Liver (tissue), 8 donors: ENCODE measurements at regions not wholly inside any gene's neighbourhood (a gene's known extent, or its start where the extent isn't known, plus 50 kb on each side); places are given as distances from the start of the nearest gene placed in this dataset.

ENCODE experiments used
- DNase-seq: peaks from one replicate; pipeline ENCODE4 v3.0.0-alpha.2; 2017; ENCODE audit warnings: low spot score
- H3K27ac ChIP-seq, 2 donors: one replicate each; pipeline ENCODE4 v1.7.0; 2013; ENCODE audit warnings: inconsistent platforms in 2 of 2, low read length in 2 of 2, control low read depth in 1 of 2, low read depth in 1 of 2, mild to moderate bottlenecking in 1 of 2
- H3K27me3 ChIP-seq, 4 donors: one replicate each; pipeline versions ENCODE4 v1.6.1 to v1.7.0; 2013; ENCODE audit warnings: low read length in 3 of 4, inconsistent platforms in 1 of 4, mild to moderate bottlenecking in 1 of 4, moderate library complexity in 1 of 4; ENCODE audit not compliant: control insufficient read depth in 4 of 4, insufficient read depth in 4 of 4
- H3K36me3 ChIP-seq, 4 donors: one replicate each; pipeline versions ENCODE4 v1.6.1 to v1.7.0; 2013; ENCODE audit warnings: low read length in 3 of 4, mild to moderate bottlenecking in 3 of 4, low read depth in 1 of 4, moderate library complexity in 1 of 4; ENCODE audit not compliant: control insufficient read depth in 4 of 4, insufficient read depth in 3 of 4
- H3K4me1 ChIP-seq, 4 donors: one replicate each; pipeline versions ENCODE4 v1.6.1 to v1.7.0; 2013; ENCODE audit warnings: low read length in 3 of 4, mild to moderate bottlenecking in 3 of 4, moderate library complexity in 1 of 4; ENCODE audit not compliant: control insufficient read depth in 4 of 4, insufficient read depth in 4 of 4
- H3K4me3 ChIP-seq, 3 donors: one replicate each; pipeline versions ENCODE4 v1.6.1 to v1.7.0; 2013; ENCODE audit warnings: low read length in 3 of 3, control low read depth in 1 of 3, low read depth in 1 of 3, mild to moderate bottlenecking in 1 of 3
- H3K9ac ChIP-seq, 2 donors: one replicate each; pipeline ENCODE4 v1.7.0; 2013; ENCODE audit warnings: low read length in 2 of 2, mild to moderate bottlenecking in 2 of 2, moderate library complexity in 2 of 2, control low read depth in 1 of 2, low read depth in 1 of 2
- H3K9me3 ChIP-seq, 4 donors: one replicate each; pipeline versions ENCODE4 v1.6.1 to v1.7.0; 2013; ENCODE audit warnings: low read length in 3 of 4; ENCODE audit not compliant: control insufficient read depth in 4 of 4
- ATF3 ChIP-seq: IDR thresholded peaks from 2 replicates; pipeline ENCODE4 v1.6.1; 2016; ENCODE audit warnings: antibody characterized with exemption
- CTCF ChIP-seq: fragments of 150-350 bp; IDR thresholded peaks from 2 replicates; pipeline ENCODE4 v1.5.1; 2017; ENCODE audit warnings: improper control_type of control experiment, low read depth, low read length; ENCODE audit not compliant: missing input control
- EGR1 ChIP-seq, 2 donors: IDR thresholded peaks; 2 replicates each; pipeline ENCODE4 v1.6.1; 2016 to 2018; ENCODE audit warnings: antibody characterized with exemption in 2 of 2, low read depth in 2 of 2
- FOXA1 ChIP-seq: IDR thresholded peaks from 2 replicates; pipeline ENCODE4 v1.6.1; 2016; ENCODE audit warnings: antibody characterized with exemption
- FOXA2 ChIP-seq: IDR thresholded peaks from 2 replicates; pipeline ENCODE4 v1.6.1; 2016; ENCODE audit warnings: antibody characterized with exemption
- GABPA ChIP-seq, 2 donors: IDR thresholded peaks in 1 of 2; conservative IDR thresholded peaks in 1 of 2; 2 replicates each; pipeline ENCODE4 v1.6.1; 2016; ENCODE audit warnings: antibody characterized with exemption in 2 of 2, mild to moderate bottlenecking in 1 of 2, moderate library complexity in 1 of 2
- HNF4A ChIP-seq, 2 donors: conservative IDR thresholded peaks; 2 replicates each; pipeline ENCODE4 v1.6.1; 2016; ENCODE audit warnings: antibody characterized with exemption in 2 of 2, mild to moderate bottlenecking in 2 of 2
- HNF4G ChIP-seq: IDR thresholded peaks from 2 replicates; pipeline ENCODE4 v1.6.1; 2016; ENCODE audit warnings: antibody characterized with exemption
- JUND ChIP-seq, 2 donors: IDR thresholded peaks; 2 replicates each; pipeline ENCODE4 v1.6.1; 2016; ENCODE audit warnings: antibody characterized with exemption in 2 of 2
- MAX ChIP-seq: IDR thresholded peaks from 2 replicates; pipeline ENCODE4 v1.6.1; 2016; ENCODE audit warnings: antibody characterized with exemption
- NR2F2 ChIP-seq: IDR thresholded peaks from 2 replicates; pipeline ENCODE4 v1.6.1; 2016; ENCODE audit warnings: antibody characterized with exemption
- RAD21 ChIP-seq, 2 donors: IDR thresholded peaks; 2 replicates each; pipeline ENCODE4 v1.6.1; 2016; ENCODE audit warnings: antibody characterized with exemption in 2 of 2, mild to moderate bottlenecking in 2 of 2
- REST ChIP-seq: IDR thresholded peaks from 2 replicates; pipeline ENCODE4 v1.6.1; 2016; ENCODE audit warnings: antibody characterized with exemption, mild to moderate bottlenecking
- RXRA ChIP-seq, 2 donors: IDR thresholded peaks; 2 replicates each; pipeline ENCODE4 v1.6.1; 2017 to 2018; ENCODE audit warnings: antibody characterized with exemption in 2 of 2, mild to moderate bottlenecking in 1 of 2
- SP1 ChIP-seq: IDR thresholded peaks from 2 replicates; pipeline ENCODE4 v1.6.1; 2018; ENCODE audit warnings: antibody characterized with exemption, mild to moderate bottlenecking
- TAF1 ChIP-seq: conservative IDR thresholded peaks from 2 replicates; pipeline ENCODE4 v1.6.1; 2016; ENCODE audit warnings: antibody characterized with exemption, mild to moderate bottlenecking
- YY1 ChIP-seq: IDR thresholded peaks from 2 replicates; pipeline ENCODE4 v1.6.1; 2016; ENCODE audit warnings: antibody characterized with exemption, mild to moderate bottlenecking
- ZBTB33 ChIP-seq: IDR thresholded peaks from 2 replicates; pipeline ENCODE4 v1.6.1; 2016; ENCODE audit warnings: antibody characterized with exemption
- WGBS: extraction: QIAGEN DNeasy Blood & Tissue Kit; methylation state at CpG from one replicate; pipeline ENCODE4 v1.1.7; 2013; 5-methylcytosine and 5-hydroxymethylcytosine counted together
- donor health status: healthy.
- donor health status: healthy.
- donor health status: healthy.
- donor health status: healthy.
- donor health status: healthy.

GRCh38 chrX:112536544-112536943 lies 143.2 kb downstream of the LHFPL1 start:
- no peak overlapping the region for H3K9ac ChIP-seq
- H3K4me3 ChIP-seq = no peak overlapping the region
- TF ChIP-seq SP1 = no peak
- TF ChIP-seq REST = no peak
- TF ChIP-seq MAX = no peak
- TF ChIP-seq TAF1 = no peak
- no peak for DNase-seq
- 79% methylated on average over 2 of the region's 2 CpGs for WGBS
- no peaks in the 10 kb centered on the region for H3K9me3 ChIP-seq
- no peaks in the 10 kb centered on the region for H3K4me1 ChIP-seq
- H3K27ac ChIP-seq = no peak overlapping the region
- no peaks in the 10 kb centered on the region for H3K36me3 ChIP-seq
- no peaks in the 10 kb centered on the region for H3K27me3 ChIP-seq

GRCh38 chrX:112527903-112528302 lies 151.8 kb downstream of the LHFPL1 start:
- Histone ChIP-seq H3K36me3 (no peaks in the 10 kb centered on the region), H3K4me1 (no peaks in the 10 kb centered on the region), H3K27ac (no peak overlapping the region), H3K27me3 (no peaks in the 10 kb centered on the region), H3K9me3 (peaks cover 0 to 2% (median 0%) of the 10 kb centered on the region in 4 donors), H3K4me3 (no peak overlapping the region), H3K9ac (no peak overlapping the region)
- TF ChIP-seq FOXA1 (no peak), ZBTB33 (no peak), YY1 (no peak), TAF1 (no peak), RXRA (IDR thresholded peaks at IDR 0.05) (no peak), HNF4A (conservative IDR thresholded peaks at IDR 0.05) (no peak), ATF3 (no peak), NR2F2 (no peak), GABPA (IDR thresholded peaks at IDR 0.05 in 1 of 2, conservative IDR thresholded peaks at IDR 0.05 in 1 of 2) (no peak), JUND (IDR thresholded peaks at IDR 0.05) (no peak), FOXA2 (no peak), EGR1 (IDR thresholded peaks at IDR 0.05; ENCODE audit: low read depth in 2 of 2) (no peak), RAD21 (IDR thresholded peaks at IDR 0.05) (no peak), HNF4G (no peak), SP1 (no peak), REST (no peak), MAX (no peak), CTCF (no peak)
- no peak for DNase-seq
